Lower leg skin (tissue), 3 donors: ENCODE measurements at regions not wholly inside any gene's neighbourhood (a gene's known extent, or its start where the extent isn't known, plus 50 kb on each side); places are given as distances from the start of the nearest gene placed in this dataset.

ENCODE experiments used
- POLR2A ChIP-seq, 2 donors: fragments of 450-650 bp; IDR thresholded peaks; one replicate each; pipeline ENCODE4 v1.6.1; 2016 to 2017; ENCODE audit warnings: antibody characterized with exemption in 2 of 2, mild to moderate bottlenecking in 1 of 2, moderate library complexity in 1 of 2
- TF ChIP-seq, protein P1 (sequence below), 3 donors: fragments of 450-650 bp; IDR thresholded peaks; one replicate each; pipeline ENCODE4 v1.5.1; 2016; ENCODE audit warnings: antibody characterized with exemption in 3 of 3, mild to moderate bottlenecking in 3 of 3, moderate library complexity in 2 of 3

DNA sequence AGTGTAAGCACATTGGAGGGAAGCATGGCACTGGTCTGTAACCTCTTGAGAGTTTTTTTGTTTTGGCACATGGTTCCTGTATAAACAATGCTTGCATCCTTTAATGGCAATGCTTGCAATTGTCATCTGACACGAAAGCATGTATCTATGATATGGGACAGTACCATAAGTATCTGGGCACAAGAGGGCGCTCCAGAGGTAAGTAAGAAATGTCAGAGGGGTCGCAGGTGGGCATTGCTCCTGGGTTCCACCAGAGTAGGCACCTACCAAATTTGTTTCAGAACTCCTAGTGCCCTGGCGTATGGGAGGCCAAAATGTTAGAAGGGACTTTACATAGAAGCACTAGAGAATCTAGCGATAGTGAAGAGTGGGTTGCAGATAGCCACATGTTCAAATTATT, 58.7 kb upstream of the BCHE start:
- TF ChIP-seq, protein P1, sequence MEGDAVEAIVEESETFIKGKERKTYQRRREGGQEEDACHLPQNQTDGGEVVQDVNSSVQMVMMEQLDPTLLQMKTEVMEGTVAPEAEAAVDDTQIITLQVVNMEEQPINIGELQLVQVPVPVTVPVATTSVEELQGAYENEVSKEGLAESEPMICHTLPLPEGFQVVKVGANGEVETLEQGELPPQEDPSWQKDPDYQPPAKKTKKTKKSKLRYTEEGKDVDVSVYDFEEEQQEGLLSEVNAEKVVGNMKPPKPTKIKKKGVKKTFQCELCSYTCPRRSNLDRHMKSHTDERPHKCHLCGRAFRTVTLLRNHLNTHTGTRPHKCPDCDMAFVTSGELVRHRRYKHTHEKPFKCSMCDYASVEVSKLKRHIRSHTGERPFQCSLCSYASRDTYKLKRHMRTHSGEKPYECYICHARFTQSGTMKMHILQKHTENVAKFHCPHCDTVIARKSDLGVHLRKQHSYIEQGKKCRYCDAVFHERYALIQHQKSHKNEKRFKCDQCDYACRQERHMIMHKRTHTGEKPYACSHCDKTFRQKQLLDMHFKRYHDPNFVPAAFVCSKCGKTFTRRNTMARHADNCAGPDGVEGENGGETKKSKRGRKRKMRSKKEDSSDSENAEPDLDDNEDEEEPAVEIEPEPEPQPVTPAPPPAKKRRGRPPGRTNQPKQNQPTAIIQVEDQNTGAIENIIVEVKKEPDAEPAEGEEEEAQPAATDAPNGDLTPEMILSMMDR (IDR thresholded peaks at IDR 0.05): no peak
- TF ChIP-seq POLR2A (IDR thresholded peaks at IDR 0.05): no peak
